ENCODE measurements at regions not wholly inside any gene's neighbourhood (a gene's known extent, or its start where the extent isn't known, plus 50 kb on each side); places are given as distances from the start of the nearest gene placed in this dataset.

- H3K27me3 ChIP-seq (replicated peaks in 1 of 7): peaks cover 0 to 45% (median 0%) of the 10 kb centered on the region in 7 donors
- peaks cover 0 to 5% (median 0%) of the 10 kb centered on the region in 6 donors for H3K4me1 ChIP-seq
- H3K27ac ChIP-seq: no peak overlapping the region
- H3K4me3 ChIP-seq: no peak overlapping the region
- peaks cover 0 to 10% (median 0%) of the 10 kb centered on the region in 8 donors for H3K9me3 ChIP-seq
- H3K36me3 ChIP-seq: no peaks in the 10 kb centered on the region
- intact Hi-C loops (cut with DNase I; ENCODE audit: low total_unique reads): loop anchor here (5.0 kb wide), 1 partner anchor 513 kb away; no protein-coding TSS in a partner anchor
- TF ChIP-seq POLR2A (IDR thresholded peaks at IDR 0.05): no peak
- no peak for TF ChIP-seq CTCF (IDR thresholded peaks at IDR 0.05 in 8 of 11, conservative IDR thresholded peaks at IDR 0.05 in 3 of 11)
- WGBS, 5 donors: 83 to 89% (median 86%) methylated on average over 13 of the region's 13 CpGs
- DNase-seq: peak; percentile 36
These were observed 50.2 kb upstream of the DACT2 start for GRCh38 chr6:168369786-168370185.

- H3K4me3 ChIP-seq: no peak overlapping the region
- peak; percentile 78 for DNase-seq
- H3K9me3 ChIP-seq: peaks cover 0 to 10% (median 0%) of the 10 kb centered on the region in 8 donors
- peaks cover 0 to 5% (median 0%) of the 10 kb centered on the region in 6 donors for H3K4me1 ChIP-seq
- 52 to 58% (median 57%) methylated on average over 37 to 43 of the region's 43 CpGs for WGBS, 5 donors
- no peak overlapping the region for H3K27ac ChIP-seq
- H3K27me3 ChIP-seq (replicated peaks in 1 of 7): peaks cover 0 to 38% (median 0%) of the 10 kb centered on the region in 7 donors
- intact Hi-C loops (cut with DNase I; ENCODE audit: low total_unique reads): loop anchor here (5.0 kb wide), 1 partner anchor 512 kb away; no protein-coding TSS in a partner anchor
- no peaks in the 10 kb centered on the region for H3K36me3 ChIP-seq
- no peak for TF ChIP-seq POLR2A (IDR thresholded peaks at IDR 0.05)
- peak; percentile 21 to 78 (median 59) for TF ChIP-seq CTCF (IDR thresholded peaks at IDR 0.05 in 8 of 11, conservative IDR thresholded peaks at IDR 0.05 in 3 of 11)
- no peak for TF ChIP-seq POLR2AphosphoS5 (IDR thresholded peaks at IDR 0.05)
These were observed 50.9 kb upstream of the DACT2 start for GRCh38 chr6:168370310-168370991.

GRCh38 chr6:168371185-168371584 is 51.6 kb upstream of the DACT2 start:
- peaks cover 0 to 38% (median 0%) of the 10 kb centered on the region in 7 donors for H3K27me3 ChIP-seq (replicated peaks in 1 of 7)
- 84 to 90% (median 87%) methylated on average over 11 of the region's 11 CpGs for WGBS, 5 donors
- intact Hi-C loops (cut with DNase I; ENCODE audit: low total_unique reads): loop anchor here (5.0 kb wide), 1 partner anchor 511 kb away; no protein-coding TSS in a partner anchor
- peak; percentile 46 for DNase-seq
- H3K9me3 ChIP-seq: peaks cover 0 to 4% (median 0%) of the 10 kb centered on the region in 8 donors
- H3K4me3 ChIP-seq: no peak overlapping the region
- H3K36me3 ChIP-seq: no peaks in the 10 kb centered on the region
- H3K27ac ChIP-seq: no peak overlapping the region
- peaks cover 0 to 5% (median 0%) of the 10 kb centered on the region in 6 donors for H3K4me1 ChIP-seq
- TF ChIP-seq POLR2A (IDR thresholded peaks at IDR 0.05): no peak
- no peak for TF ChIP-seq CTCF (IDR thresholded peaks at IDR 0.05 in 8 of 11, conservative IDR thresholded peaks at IDR 0.05 in 3 of 11)
- no peak for TF ChIP-seq POLR2AphosphoS5 (IDR thresholded peaks at IDR 0.05)

GRCh38 chr6:168371618-168371980 is 52.0 kb upstream of the DACT2 start:
- H3K4me3 ChIP-seq: no peak overlapping the region
- no peaks in the 10 kb centered on the region for H3K9me3 ChIP-seq
- no peaks in the 10 kb centered on the region for H3K36me3 ChIP-seq
- H3K4me1 ChIP-seq: peaks cover 0 to 5% (median 0%) of the 10 kb centered on the region in 6 donors
- intact Hi-C loops (cut with DNase I; ENCODE audit: low total_unique reads): loop anchor here (5.0 kb wide), 1 partner anchor 511 kb away; no protein-coding TSS in a partner anchor
- no peak for TF ChIP-seq CTCF (IDR thresholded peaks at IDR 0.05 in 8 of 11, conservative IDR thresholded peaks at IDR 0.05 in 3 of 11)
- TF ChIP-seq POLR2AphosphoS5 (IDR thresholded peaks at IDR 0.05): no peak
- TF ChIP-seq POLR2A (IDR thresholded peaks at IDR 0.05): no peak
- no peak for DNase-seq
- peaks cover 0 to 38% (median 0%) of the 10 kb centered on the region in 7 donors for H3K27me3 ChIP-seq (replicated peaks in 1 of 7)
- H3K27ac ChIP-seq: no peak overlapping the region
- 85 to 93% (median 93%) methylated on average over 3 to 6 of the region's 6 CpGs for WGBS, 5 donors

Measured in spleen (tissue), 11 donors.